ENCODE measurements at regions not wholly inside any gene's neighbourhood (a gene's known extent, or its start where the extent isn't known, plus 50 kb on each side); places are given as distances from the start of the nearest gene placed in this dataset.

- H3K79me1 ChIP-seq (ENCODE audit: low read depth in 1 of 2, low read length in 2 of 2): no peaks in the 10 kb centered on the region
- H2AK9ac ChIP-seq (replicated peaks; ENCODE audit: low read depth, low read length, poor library complexity): no peak overlapping the region
- H3K23ac ChIP-seq (ENCODE audit: low read depth, low read length): no peak overlapping the region
- dilution Hi-C loops (cut with HindIII; ENCODE audit: low sequenced_read_pairs, unreplicated experiment) (no loop called here), in situ Hi-C loops (cut with MboI; ENCODE audit: low sequenced_read_pairs) (no loop called here), intact Hi-C loops (cut with micrococcal nuclease) (loop anchor here (5.0 kb wide), 1 partner anchor 77 kb away; no protein-coding TSS in a partner anchor)
- H4K8ac ChIP-seq (ENCODE audit: low read depth in 2 of 2, low read length in 2 of 2): no peak overlapping the region
- no peak overlapping the region for H3K4me3 ChIP-seq (ENCODE audit: insufficient read depth, low read depth, low read length)
- ATAC-seq (ENCODE audit: low read depth) (no peak), DNase-seq (no peak)
- no peak overlapping the region for H2BK120ac ChIP-seq (ENCODE audit: low read depth, low read length)
- no peak overlapping the region for H3K4me2 ChIP-seq (ENCODE audit: low read depth, low read length)
- no peaks in the 10 kb centered on the region for H3K4me1 ChIP-seq (ENCODE audit: control insufficient read depth, insufficient read depth, low read length)
- no TSS peak for BruUV-seq (replicated peaks)
- no peak overlapping the region for H3K27ac ChIP-seq (ENCODE audit: insufficient read depth, low read length)
- POLR2A ChIA-PET (ENCODE audit: unreplicated experiment): no interaction called here
- H3K56ac ChIP-seq (ENCODE audit: extremely low read depth, insufficient read depth, low read length): no peak overlapping the region
- H3K9me3 ChIP-seq (ENCODE audit: control insufficient read depth, insufficient read depth, low read length): no peaks in the 10 kb centered on the region
- no peak overlapping the region for H4K91ac ChIP-seq (ENCODE audit: insufficient read depth, low read depth, low read length)
- CTCF ChIA-PET: interaction anchor here (0.5 kb wide), 1 partner anchor 41 kb away, joined by 6 read pairs; no protein-coding TSS in a partner anchor
- H3K4ac ChIP-seq (ENCODE audit: low read depth, low read length): no peak overlapping the region
- no peak overlapping the region for H3K9ac ChIP-seq (ENCODE audit: low read depth, low read length)
- H2BK5ac ChIP-seq (ENCODE audit: low read depth, low read length, poor library complexity, severe bottlenecking): no peak overlapping the region
- no CpG with 5 or more reads among the region's 6 CpGs for WGBS, 2 experiments (ENCODE audit: extremely low coverage in 2 of 2, insufficient read length in 1 of 2)
- no peaks in the 10 kb centered on the region for H3K9me1 ChIP-seq (ENCODE audit: insufficient read depth, low read length)
- no peak overlapping the region for H2BK20ac ChIP-seq (ENCODE audit: low read depth, low read length)
- no peaks in the 10 kb centered on the region for H4K20me1 ChIP-seq (ENCODE audit: insufficient read depth, low read length)
- no peak overlapping the region for H2AFZ ChIP-seq (replicated peaks; ENCODE audit: low read length, poor library complexity)
- no peaks in the 10 kb centered on the region for H3K36me3 ChIP-seq (ENCODE audit: control insufficient read depth, insufficient read depth, low read length)
- H2AK5ac ChIP-seq (ENCODE audit: low read depth, low read length): no peak overlapping the region
- no peak overlapping the region for H3K18ac ChIP-seq (ENCODE audit: low read depth, low read length)
- no peak overlapping the region for H4K5ac ChIP-seq (ENCODE audit: low read depth, low read length)
- TF ChIP-seq CEBPB (IDR thresholded peaks at IDR 0.05; ENCODE audit: low read depth, low read length): no peak
- no peak for TF ChIP-seq RFX5 (IDR thresholded peaks at IDR 0.05; ENCODE audit: low read depth, low read length)
- no peak for TF ChIP-seq USF2 (IDR thresholded peaks at IDR 0.05; ENCODE audit: low read depth, low read length)
- peaks cover 3% of the 10 kb centered on the region; the same call in 1 of the 2 replicates for H3K27me3 ChIP-seq (ENCODE audit: control insufficient read depth, insufficient read depth, low read length)
- no peak overlapping the region for H3K14ac ChIP-seq (replicated peaks; ENCODE audit: low read depth, low read length)
- H2BK15ac ChIP-seq (ENCODE audit: low read depth, low read length): no peak overlapping the region
Observed at GRCh38 chrX:49760290-49760890, 64.6 kb upstream of the PAGE1 start.
